ENCODE measurements at regions not wholly inside any gene's neighbourhood (a gene's known extent, or its start where the extent isn't known, plus 50 kb on each side); places are given as distances from the start of the nearest gene placed in this dataset.

DNA sequence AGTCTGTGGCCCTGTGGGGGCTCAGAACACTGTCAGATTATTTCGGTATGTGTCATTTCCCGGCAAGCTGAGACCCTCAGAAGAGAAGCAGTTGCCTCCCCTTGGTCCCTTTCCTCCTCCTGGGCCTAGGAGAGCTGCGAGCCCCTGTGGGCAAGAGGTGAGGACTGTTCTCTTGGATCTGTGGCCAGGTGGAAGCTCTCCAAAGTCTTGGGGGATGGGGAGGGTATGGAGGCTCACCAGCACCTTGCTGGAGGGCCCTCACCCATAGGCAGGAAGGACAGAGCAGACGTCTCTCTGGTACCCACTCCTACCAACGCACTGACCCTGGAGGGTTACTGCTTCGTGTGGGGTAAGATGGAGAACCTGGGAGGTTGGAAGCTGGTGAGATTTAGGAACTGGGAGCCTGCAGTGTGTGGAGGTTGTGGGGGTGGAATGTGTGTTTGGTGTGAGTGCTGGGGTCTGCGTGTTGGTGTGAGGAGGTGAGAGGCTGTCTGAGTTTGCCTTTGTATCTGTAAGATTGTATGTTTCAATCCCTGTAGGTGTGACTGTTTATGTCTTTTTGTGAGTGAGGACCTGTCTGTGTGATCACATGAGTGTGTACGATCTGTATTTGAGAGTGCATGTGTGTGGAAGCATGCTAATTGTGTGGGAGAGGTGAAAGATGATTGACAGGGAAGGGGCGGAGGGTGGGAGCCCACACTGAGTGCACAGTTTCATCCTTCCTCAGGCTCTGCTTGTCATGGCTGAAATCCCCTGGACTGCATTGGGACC, 52.4 kb upstream of the PSD2 start:
- no peak for TF ChIP-seq PAX5 (IDR thresholded peaks at IDR 0.05; ENCODE audit: insufficient read depth, low read length, severe bottlenecking)
- TF ChIP-seq POLR2A (IDR thresholded peaks at IDR 0.05; ENCODE audit: low read depth, low read length), result no peak
- TF ChIP-seq POLR2AphosphoS5 (IDR thresholded peaks at IDR 0.05; ENCODE audit: low read depth, low read length), result no peak
- no peak for TF ChIP-seq POU2F2 (IDR thresholded peaks at IDR 0.05; ENCODE audit: low read depth, low read length)
- TF ChIP-seq TAF1 (IDR thresholded peaks at IDR 0.05; ENCODE audit: low read depth, low read length), result no peak
- no peak for TF ChIP-seq SPI1 (IDR thresholded peaks at IDR 0.05; ENCODE audit: low read depth, low read length)
- DNase-seq (ENCODE audit: insufficient read length, low spot score) (no peak), FAIRE-seq (peak; percentile 85)

- TF ChIP-seq TAF1 (IDR thresholded peaks at IDR 0.05; ENCODE audit: low read depth, low read length) (no peak), POU2F2 (IDR thresholded peaks at IDR 0.05; ENCODE audit: low read depth, low read length) (no peak), POLR2A (IDR thresholded peaks at IDR 0.05; ENCODE audit: low read depth, low read length) (no peak), SPI1 (IDR thresholded peaks at IDR 0.05; ENCODE audit: low read depth, low read length) (no peak)
- DNase-seq (ENCODE audit: insufficient read length, low spot score) (no peak), FAIRE-seq (no peak)
Measured at GRCh38 chr5:139743804-139744203, 51.8 kb upstream of the PSD2 start.

DNA sequence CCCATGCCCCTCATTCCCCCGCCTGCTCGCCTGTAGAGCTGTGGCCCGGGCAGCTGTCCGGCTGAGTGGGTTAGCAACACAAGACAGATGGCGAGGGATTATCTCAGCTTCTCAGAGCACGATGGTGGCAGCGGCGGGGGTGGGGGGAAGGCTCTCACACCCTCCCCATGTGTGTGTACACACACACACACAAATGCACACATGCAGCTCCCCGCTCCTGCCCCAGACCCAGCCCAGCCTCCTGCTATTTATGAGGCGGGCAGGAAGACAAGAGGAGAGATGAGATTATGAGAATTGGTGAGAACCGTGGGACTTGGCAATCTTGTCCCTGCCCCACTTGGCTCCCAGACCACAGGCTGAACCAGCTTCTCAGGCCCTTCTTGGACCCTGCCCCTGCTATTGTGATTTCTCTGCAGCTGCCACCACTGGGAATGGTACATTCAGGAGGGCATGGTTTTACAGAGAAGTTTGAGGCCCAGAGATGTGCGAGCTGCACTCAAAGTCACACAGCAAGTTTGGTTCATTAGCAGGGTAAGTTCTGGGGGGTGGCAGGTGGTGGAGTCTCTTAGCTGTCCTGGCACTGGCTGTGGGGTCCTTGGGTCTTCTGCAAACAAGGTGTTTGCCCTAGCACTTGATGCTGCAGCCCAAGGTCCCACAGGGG, 51.0 kb upstream of the PSD2 start:
- no peak for DNase-seq (ENCODE audit: insufficient read length, low spot score)
- no peak for FAIRE-seq
- no peak for TF ChIP-seq TAF1 (IDR thresholded peaks at IDR 0.05; ENCODE audit: low read depth, low read length)
- TF ChIP-seq POLR2A (IDR thresholded peaks at IDR 0.05; ENCODE audit: low read depth, low read length), result no peak

- TF ChIP-seq POLR2A (IDR thresholded peaks at IDR 0.05; ENCODE audit: low read depth, low read length), result no peak
- no peak for TF ChIP-seq TAF1 (IDR thresholded peaks at IDR 0.05; ENCODE audit: low read depth, low read length)
- TF ChIP-seq POLR2AphosphoS5 (IDR thresholded peaks at IDR 0.05; ENCODE audit: low read depth, low read length), result no peak
- no peak for TF ChIP-seq SPI1 (IDR thresholded peaks at IDR 0.05; ENCODE audit: low read depth, low read length)
- TF ChIP-seq POU2F2 (IDR thresholded peaks at IDR 0.05; ENCODE audit: low read depth, low read length), result no peak
- TF ChIP-seq PAX5 (IDR thresholded peaks at IDR 0.05; ENCODE audit: insufficient read depth, low read length, severe bottlenecking), result no peak
- FAIRE-seq (peak; percentile 87), DNase-seq (ENCODE audit: insufficient read length, low spot score) (no peak)
Measured at GRCh38 chr5:139745132-139745799, 50.3 kb upstream of the PSD2 start.

DNA sequence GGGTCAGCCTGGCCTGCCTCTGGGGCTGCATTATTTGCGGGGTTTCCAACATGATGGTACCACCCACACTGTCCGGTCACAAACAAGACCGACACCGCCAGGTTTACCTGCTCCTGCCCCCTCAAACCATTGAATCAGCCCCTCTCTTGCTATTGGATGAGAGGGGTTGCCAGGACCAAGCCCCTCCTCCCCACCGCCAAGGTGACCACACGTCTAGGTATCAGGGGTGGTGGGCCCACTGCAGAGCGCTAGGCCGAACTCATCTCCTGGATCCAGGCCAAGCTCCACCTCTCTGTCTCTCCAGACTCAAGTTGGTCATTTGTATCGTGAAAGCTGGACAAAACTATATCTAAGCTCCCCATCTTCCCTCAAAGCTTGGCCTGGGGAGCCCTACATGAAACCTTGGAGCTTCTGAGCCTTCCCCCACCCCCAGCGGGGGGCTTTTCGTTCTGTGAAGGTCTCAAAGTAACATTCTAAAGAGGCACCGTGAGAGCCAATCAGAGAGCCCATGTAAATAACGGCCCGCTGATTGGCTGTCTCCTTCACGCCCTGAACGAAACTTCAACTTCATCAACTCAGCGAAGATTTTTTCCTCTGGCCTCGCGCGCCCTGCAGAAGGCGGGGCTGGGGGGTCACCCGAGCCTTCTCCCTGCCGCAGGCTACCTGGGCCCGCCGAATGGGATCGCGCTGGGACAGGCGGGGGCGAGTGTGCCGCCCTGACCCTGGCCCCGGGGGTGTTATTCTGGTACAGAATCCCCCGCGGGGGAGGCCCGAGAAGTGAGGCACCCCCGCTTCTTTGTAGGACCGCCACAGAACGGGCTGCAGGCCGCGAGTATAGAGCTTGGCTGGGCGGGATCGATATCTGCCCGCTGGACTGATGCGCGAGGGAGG, 49.6 kb upstream of the PSD2 start:
- no peak for TF ChIP-seq POLR2A (IDR thresholded peaks at IDR 0.05; ENCODE audit: low read depth, low read length)
- TF ChIP-seq TAF1 (IDR thresholded peaks at IDR 0.05; ENCODE audit: low read depth, low read length), result no peak
- no peak for TF ChIP-seq PAX5 (IDR thresholded peaks at IDR 0.05; ENCODE audit: insufficient read depth, low read length, severe bottlenecking)
- TF ChIP-seq POU2F2 (IDR thresholded peaks at IDR 0.05; ENCODE audit: low read depth, low read length), result no peak
- no peak for TF ChIP-seq POLR2AphosphoS5 (IDR thresholded peaks at IDR 0.05; ENCODE audit: low read depth, low read length)
- TF ChIP-seq SPI1 (IDR thresholded peaks at IDR 0.05; ENCODE audit: low read depth, low read length), result no peak
- DNase-seq (ENCODE audit: insufficient read length, low spot score), result no peak
- peak; percentile 60 for FAIRE-seq

Data from GM12891 (cell line).